HCT116 (cell line): ENCODE measurements at regions not wholly inside any gene's neighbourhood (a gene's known extent, or its start where the extent isn't known, plus 50 kb on each side); places are given as distances from the start of the nearest gene placed in this dataset.

Source experiments
- ATAC-seq: fragments of 200-7000 bp; cut with Tn5 transposase; 2 replicates; pipeline ENCODE4 v1.9.1; 2020; ENCODE audit warnings: mild to moderate bottlenecking, moderate library complexity
- BruUV-seq: library from RNA; stranded (reverse); fragments of 400-500 nt; replicated peaks from 2 replicates; lab custom pipeline; 2021; lab: Mats Ljungman, UMichigan
- CTCF ChIA-PET: fragments of 300-600 bp; sonication (Branson Sonifier 250); formaldehyde crosslinking; loops from one replicate; lab custom pipeline; 2021; ENCODE audit warnings: antibody characterized with exemption; lab: Charles Lee
- POLR2A ChIA-PET: fragments of 300-600, 350-600 bp; sonication (Branson Sonifier 250); formaldehyde crosslinking; loops from one replicate; lab custom pipeline; 2021; ENCODE audit warnings: antibody characterized with exemption; lab: Charles Lee
- RAD21 ChIA-PET, 2 experiments: fragments of 300-600 bp; sonication (Branson Sonifier 250); formaldehyde crosslinking; loops; one replicate each; lab custom pipeline; 2023; ENCODE audit warnings: low total read pairs in 2 of 2; ENCODE audit not compliant: uncharacterized antibody in 2 of 2, unreplicated experiment in 2 of 2, low non-redundant PET in 1 of 2; lab: Charles Lee
- DNase-seq: peaks from one replicate; pipeline ENCODE4 v3.0.0-alpha.2; 2010; ENCODE audit warnings: low read depth, low spot score
- H2AFZ ChIP-seq: fragments of 200-600 bp; shearing (Covaris generic), sonication (generic); 2 replicates; pipeline ENCODE4 v1.6.1; 2017; ENCODE audit warnings: low read depth, mixed run types, mixed read lengths, antibody characterized with exemption, low read length; ENCODE audit not compliant: poor library complexity, severe bottlenecking
- H3K27ac ChIP-seq: 2 replicates; pipeline ENCODE4 v1.5.1; 2012; ENCODE audit warnings: low read depth, low read length
- H3K27me3 ChIP-seq: fragments of 200-600 bp; sonication (generic); 2 replicates; pipeline ENCODE4 v1.6.1; 2016; ENCODE audit warnings: mixed run types, low read length, mixed read lengths; ENCODE audit not compliant: insufficient read depth
- H3K36me3 ChIP-seq, 2 experiments: fragments of 200-500 bp in 1 of 2; fragments of 200-600 bp in 1 of 2; sonication (Bioruptor generic) in 1 of 2; sonication (generic) in 1 of 2; 2 replicates each; pipeline versions ENCODE4 v1.5.1 to v1.6.1; 2014 to 2016; ENCODE audit warnings: low read length in 2 of 2, inconsistent platforms in 1 of 2, mixed read lengths in 1 of 2, mixed run types in 1 of 2; ENCODE audit not compliant: insufficient read depth in 2 of 2, control insufficient read depth in 1 of 2
- H3K4me1 ChIP-seq, 2 experiments: fragments of 200-600 bp in 1 of 2; sonication (generic) in 1 of 2; 2 replicates each; pipeline versions ENCODE4 v1.5.1 to v1.6.1; 2012 to 2017; ENCODE audit warnings: low read length in 2 of 2, inconsistent platforms in 1 of 2, mild to moderate bottlenecking in 1 of 2, mixed read lengths in 1 of 2, mixed run types in 1 of 2, moderate library complexity in 1 of 2; ENCODE audit not compliant: insufficient read depth in 2 of 2, control insufficient read depth in 1 of 2
- H3K4me2 ChIP-seq: fragments of 200-600 bp; sonication (generic); 2 replicates; pipeline ENCODE4 v1.6.1; 2017; ENCODE audit warnings: mixed run types, low read length, mixed read lengths
- H3K4me3 ChIP-seq, 2 experiments: fragments of 200-600 bp in 1 of 2; sonication (generic) in 1 of 2; replicated peaks in 1 of 2; 2 replicates each; pipeline ENCODE4 v1.5.1; 2011 to 2016; ENCODE audit warnings: low read length in 2 of 2, control low read depth in 1 of 2, low read depth in 1 of 2, mild to moderate bottlenecking in 1 of 2, mixed read lengths in 1 of 2, mixed run types in 1 of 2
- H3K79me2 ChIP-seq: fragments of 200-600 bp; sonication (generic); 2 replicates; pipeline ENCODE4 v1.6.1; 2017; ENCODE audit warnings: mild to moderate bottlenecking, mixed run types, low read length, moderate library complexity, mixed read lengths; ENCODE audit not compliant: insufficient read depth
- H3K9ac ChIP-seq: fragments of 200-600 bp; sonication (generic); 2 replicates; pipeline ENCODE4 v1.6.1; 2016; ENCODE audit warnings: low read length, mixed read lengths
- H3K9me2 ChIP-seq: fragments of 200-600 bp; sonication (generic), shearing (Covaris generic); 2 replicates; pipeline ENCODE4 v1.6.1; 2017; ENCODE audit warnings: mixed run types, mild to moderate bottlenecking, moderate library complexity; ENCODE audit not compliant: insufficient read depth
- H3K9me3 ChIP-seq, 2 experiments: fragments of 200-500 bp in 1 of 2; fragments of 200-600 bp in 1 of 2; sonication (Bioruptor generic) in 1 of 2; sonication (generic) in 1 of 2; 2 replicates each; pipeline ENCODE4 v1.6.1; 2014 to 2017; ENCODE audit warnings: low read length in 2 of 2, mixed read lengths in 2 of 2, inconsistent platforms in 1 of 2, low read depth in 1 of 2, mild to moderate bottlenecking in 1 of 2, mixed run types in 1 of 2, moderate library complexity in 1 of 2; ENCODE audit not compliant: control insufficient read depth in 1 of 2, insufficient read depth in 1 of 2
- H4K20me1 ChIP-seq: fragments of 200-600 bp; sonication (generic), shearing (Covaris generic); 2 replicates; pipeline ENCODE4 v1.6.1; 2017; ENCODE audit warnings: mixed run types, mild to moderate bottlenecking, moderate library complexity; ENCODE audit not compliant: insufficient read depth
- CBX3 ChIP-seq: IDR thresholded peaks from 2 replicates; pipeline ENCODE4 v1.6.1; 2012; ENCODE audit warnings: low read depth
- CEBPB ChIP-seq: IDR thresholded peaks from 2 replicates; pipeline ENCODE4 v1.6.1; 2012; ENCODE audit warnings: low read depth
- EGR1 ChIP-seq: IDR thresholded peaks from 2 replicates; pipeline ENCODE4 v1.6.1; 2012; ENCODE audit warnings: low read depth
- EZH2phosphoT487 ChIP-seq: fragments of 200-600 bp; IDR thresholded peaks from 2 replicates; pipeline ENCODE4 v1.6.1; 2018; ENCODE audit warnings: antibody characterized with exemption, borderline replicate concordance
- FOSL1 ChIP-seq: IDR thresholded peaks from 2 replicates; pipeline ENCODE4 v1.6.1; 2012; ENCODE audit warnings: low read depth
- JUND ChIP-seq: IDR thresholded peaks from 2 replicates; pipeline ENCODE4 v1.6.1; 2012
- SP1 ChIP-seq: IDR thresholded peaks from 2 replicates; pipeline ENCODE4 v1.6.1; 2012; ENCODE audit warnings: low read depth
- SRF ChIP-seq: IDR thresholded peaks from 2 replicates; pipeline ENCODE4 v1.6.1; 2012; ENCODE audit warnings: low read depth
- TCF7L2 ChIP-seq: IDR thresholded peaks from 2 replicates; pipeline ENCODE4 v1.7.0; 2011; ENCODE audit warnings: borderline replicate concordance, inconsistent platforms; ENCODE audit not compliant: insufficient read depth, insufficient read length; ENCODE audit errors: extremely low read depth
- ZBTB33 ChIP-seq: IDR thresholded peaks from 2 replicates; pipeline ENCODE4 v1.6.1; 2011; ENCODE audit warnings: mild to moderate bottlenecking, low read length, moderate library complexity; ENCODE audit not compliant: insufficient replicate concordance; ENCODE audit errors: extremely low read depth
- ZFX ChIP-seq: fragments of 450-650 bp; IDR thresholded peaks from 2 replicates; pipeline ENCODE4 v1.6.1; 2017
- intact Hi-C: fragments of 100-400 bp; cut with micrococcal nuclease; formaldehyde crosslinking; loops from 2 replicates; pipeline ENCODE4 v1.10.0; 2022
- TF ChIP-seq, protein P1 (sequence below): IDR thresholded peaks from 2 replicates; pipeline ENCODE4 v1.6.1; 2012

DNA sequence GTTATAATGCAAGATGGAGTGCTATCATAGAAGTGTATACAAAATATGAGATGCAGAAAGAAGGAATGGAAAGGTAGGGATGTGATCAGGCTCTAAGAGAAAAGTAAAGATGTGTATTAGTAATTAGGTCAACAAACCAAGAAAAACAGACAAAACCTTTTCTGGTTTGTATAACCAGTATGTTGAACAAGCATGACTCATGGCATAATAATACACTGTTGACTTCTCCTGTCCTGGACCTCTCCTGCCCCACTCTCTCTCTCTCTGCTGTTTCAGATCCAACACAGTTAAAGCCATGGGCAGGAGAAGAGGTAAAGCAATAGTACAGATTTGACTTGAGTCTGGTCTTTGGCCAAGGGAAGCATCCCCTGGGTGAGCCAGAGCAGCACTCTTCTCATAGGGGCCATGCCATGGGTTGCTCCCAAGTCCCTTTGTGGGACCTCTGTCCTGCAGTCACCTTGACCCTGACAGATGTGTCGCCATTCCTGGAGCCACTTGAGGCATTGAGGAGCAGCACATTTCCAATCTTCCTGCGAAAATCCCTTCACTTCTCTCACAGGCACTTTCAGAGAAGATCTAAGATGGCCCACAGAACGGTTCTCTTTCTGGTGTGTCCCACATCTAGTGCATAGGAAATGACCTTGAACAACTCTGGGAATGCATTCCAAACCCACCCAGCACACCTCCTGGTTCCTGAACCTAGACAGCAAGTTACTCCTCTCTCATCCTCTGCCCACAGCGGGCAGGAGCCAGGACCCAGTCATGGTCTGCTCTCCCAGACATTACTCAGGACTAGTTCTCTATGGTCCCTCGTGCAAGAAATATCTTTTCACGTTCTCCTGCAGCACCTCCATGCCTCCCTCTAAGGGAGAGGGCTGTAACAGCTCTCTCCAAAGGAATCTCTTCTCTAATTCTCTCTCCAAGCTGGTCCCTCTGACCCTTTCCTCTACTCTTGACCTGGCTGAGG, 58.2 kb upstream of the PRSS23 start:
- TF ChIP-seq SRF (0 out of 2 replicates have a peak, but pooled peaks have one; percentile 9), SP1 (peak; percentile 74), ZFX (no peak), EZH2phosphoT487 (no peak), CBX3 (peak; percentile 67; the same call in 1 of the 2 replicates), FOSL1 (peak; percentile 81), CEBPB (peak; percentile 28; the same call in 1 of the 2 replicates), TCF7L2 (no peak), EGR1 (no peak), JUND (peak; percentile 79), ZBTB33 (no peak)
- TF ChIP-seq, protein P1, sequence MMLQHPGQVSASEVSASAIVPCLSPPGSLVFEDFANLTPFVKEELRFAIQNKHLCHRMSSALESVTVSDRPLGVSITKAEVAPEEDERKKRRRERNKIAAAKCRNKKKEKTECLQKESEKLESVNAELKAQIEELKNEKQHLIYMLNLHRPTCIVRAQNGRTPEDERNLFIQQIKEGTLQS = no peak
- BruUV-seq = no TSS peak
- Histone ChIP-seq H3K4me3 (no peak overlapping the region; a peak in 1 of 4 replicates), H3K4me2 (peak overlapping the region; percentile 73), H3K36me3 (no peaks in the 10 kb centered on the region), H4K20me1 (no peaks in the 10 kb centered on the region), H3K9ac (0 out of 2 replicates have a peak overlapping the region, but pooled peaks have one; percentile 53), H3K4me1 (peaks cover 60 to 77% of the 10 kb centered on the region in 2 experiments), H3K27ac (peak overlapping the region; percentile 87), H3K9me2 (no peaks in the 10 kb centered on the region), H3K27me3 (no peaks in the 10 kb centered on the region), H3K79me2 (no peaks in the 10 kb centered on the region), H3K9me3 (no peaks in the 10 kb centered on the region), H2AFZ (no peak overlapping the region)
- POLR2A ChIA-PET = no interaction called here
- CTCF ChIA-PET = no interaction called here
- DNase-seq = no peak
- no peak for ATAC-seq
- RAD21 ChIA-PET = no interaction called here
- intact Hi-C loops = loop anchor here (5.0 kb wide), 2 partner anchors 60 to 220 kb away; partner anchors contain the start of gene PRSS23
